Loucy (cell line): ENCODE measurements at regions not wholly inside any gene's neighbourhood (a gene's known extent, or its start where the extent isn't known, plus 50 kb on each side); places are given as distances from the start of the nearest gene placed in this dataset.

Experiments
- H2AFZ ChIP-seq: fragments of 200-600 bp; sonication (generic); 2 replicates; pipeline ENCODE4 v1.6.0; 2016; ENCODE audit warnings: antibody characterized with exemption, mild to moderate bottlenecking, low read length, moderate library complexity
- H3F3A ChIP-seq: fragments of 200-600 bp; 2 replicates; pipeline ENCODE4 v1.6.0; 2016; ENCODE audit warnings: antibody characterized with exemption, low read depth, mild to moderate bottlenecking
- H3K27me3 ChIP-seq: fragments of 200-600 bp; sonication (generic); 2 replicates; pipeline ENCODE4 v1.6.1; 2014; ENCODE audit warnings: low read length, mild to moderate bottlenecking; ENCODE audit not compliant: insufficient read depth, poor library complexity, severe bottlenecking
- H3K36me3 ChIP-seq: fragments of 200-600 bp; sonication (generic); 2 replicates; pipeline ENCODE4 v1.6.1; 2016; ENCODE audit warnings: low read length; ENCODE audit not compliant: insufficient read depth
- H3K4me1 ChIP-seq: fragments of 200-600 bp; sonication (generic); 2 replicates; pipeline ENCODE4 v1.5.1; 2014; ENCODE audit warnings: low read length, mild to moderate bottlenecking; ENCODE audit not compliant: insufficient read depth, poor library complexity, severe bottlenecking
- H3K4me2 ChIP-seq: fragments of 200-600 bp; sonication (generic); 2 replicates; pipeline ENCODE4 v1.6.0; 2014; ENCODE audit warnings: antibody characterized with exemption, low read length, low read depth, mild to moderate bottlenecking; ENCODE audit not compliant: poor library complexity, severe bottlenecking
- H3K4me3 ChIP-seq: fragments of 200-600 bp; sonication (generic); 2 replicates; pipeline ENCODE4 v1.5.1; 2014; ENCODE audit warnings: low read length, mild to moderate bottlenecking, mixed read lengths; ENCODE audit not compliant: poor library complexity, severe bottlenecking
- H3K79me2 ChIP-seq: fragments of 200-600 bp; sonication (generic); 2 replicates; pipeline ENCODE4 v1.6.1; 2014; ENCODE audit warnings: low read length; ENCODE audit not compliant: insufficient read depth
- H3K9ac ChIP-seq: fragments of 200-600 bp; sonication (generic); 2 replicates; pipeline ENCODE4 v1.6.0; 2014; ENCODE audit warnings: mild to moderate bottlenecking, low read depth, low read length, moderate library complexity; ENCODE audit not compliant: poor library complexity, severe bottlenecking
- H3K9me2 ChIP-seq: fragments of 200-600 bp; sonication (generic); replicated peaks from 2 replicates; pipeline ENCODE4 v1.6.1; 2016; ENCODE audit warnings: low read depth, low read length, mixed read lengths
- H3K9me3 ChIP-seq: fragments of 200-600 bp; sonication (generic); 2 replicates; pipeline ENCODE4 v1.6.1; 2014; ENCODE audit warnings: mild to moderate bottlenecking, antibody characterized with exemption, low read length, low read depth; ENCODE audit not compliant: insufficient read depth
- H4K20me1 ChIP-seq: fragments of 200-600 bp; sonication (generic); 2 replicates; pipeline ENCODE4 v1.6.0; 2014; ENCODE audit warnings: antibody characterized with exemption, low read length, mild to moderate bottlenecking; ENCODE audit not compliant: insufficient read depth, poor library complexity, severe bottlenecking
- EZH2phosphoT487 ChIP-seq: fragments of 200-600 bp; IDR thresholded peaks from 2 replicates; pipeline ENCODE4 v1.6.1; 2018; ENCODE audit warnings: antibody characterized with exemption, mild to moderate bottlenecking, moderate library complexity, borderline replicate concordance
- TF ChIP-seq, protein P1 (sequence below): fragments of 200-600 bp; sonication (generic); conservative IDR thresholded peaks from 2 replicates; pipeline ENCODE4 v1.5.1; 2014; ENCODE audit warnings: mild to moderate bottlenecking, antibody characterized with exemption, low read length

DNA sequence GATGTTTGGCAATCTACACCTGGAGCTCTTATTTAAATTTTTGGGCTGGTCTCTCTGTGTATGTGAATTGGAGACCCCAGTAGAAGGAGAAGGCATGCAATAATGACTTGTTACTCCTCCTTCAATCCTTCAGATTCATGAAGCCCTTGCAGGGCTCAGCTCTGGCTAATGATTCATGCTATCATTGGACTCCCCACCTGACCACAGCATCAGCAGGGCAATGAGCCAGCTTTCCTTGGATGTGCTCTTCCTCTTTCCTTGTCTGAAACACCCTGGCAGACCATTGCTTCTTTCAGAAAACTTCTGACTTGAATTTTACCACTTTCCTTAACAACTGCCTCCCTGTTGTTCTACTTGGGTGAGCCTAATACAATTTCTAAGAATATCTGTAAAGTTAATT lies 1019.2 kb downstream of the AACS start:
- Histone ChIP-seq H3K36me3 (no peaks in the 10 kb centered on the region), H3K4me3 (no peak overlapping the region), H3K4me1 (no peaks in the 10 kb centered on the region), H3F3A (no peaks in the 10 kb centered on the region), H3K27me3 (no peaks in the 10 kb centered on the region), H4K20me1 (no peaks in the 10 kb centered on the region), H3K4me2 (no peak overlapping the region), H3K9me2 (no peaks in the 10 kb centered on the region), H3K9ac (no peak overlapping the region), H3K79me2 (no peaks in the 10 kb centered on the region), H3K9me3 (no peaks in the 10 kb centered on the region), H2AFZ (no peak overlapping the region)
- TF ChIP-seq, protein P1, sequence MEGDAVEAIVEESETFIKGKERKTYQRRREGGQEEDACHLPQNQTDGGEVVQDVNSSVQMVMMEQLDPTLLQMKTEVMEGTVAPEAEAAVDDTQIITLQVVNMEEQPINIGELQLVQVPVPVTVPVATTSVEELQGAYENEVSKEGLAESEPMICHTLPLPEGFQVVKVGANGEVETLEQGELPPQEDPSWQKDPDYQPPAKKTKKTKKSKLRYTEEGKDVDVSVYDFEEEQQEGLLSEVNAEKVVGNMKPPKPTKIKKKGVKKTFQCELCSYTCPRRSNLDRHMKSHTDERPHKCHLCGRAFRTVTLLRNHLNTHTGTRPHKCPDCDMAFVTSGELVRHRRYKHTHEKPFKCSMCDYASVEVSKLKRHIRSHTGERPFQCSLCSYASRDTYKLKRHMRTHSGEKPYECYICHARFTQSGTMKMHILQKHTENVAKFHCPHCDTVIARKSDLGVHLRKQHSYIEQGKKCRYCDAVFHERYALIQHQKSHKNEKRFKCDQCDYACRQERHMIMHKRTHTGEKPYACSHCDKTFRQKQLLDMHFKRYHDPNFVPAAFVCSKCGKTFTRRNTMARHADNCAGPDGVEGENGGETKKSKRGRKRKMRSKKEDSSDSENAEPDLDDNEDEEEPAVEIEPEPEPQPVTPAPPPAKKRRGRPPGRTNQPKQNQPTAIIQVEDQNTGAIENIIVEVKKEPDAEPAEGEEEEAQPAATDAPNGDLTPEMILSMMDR: no peak
- no peak for TF ChIP-seq EZH2phosphoT487

GRCh38 chr12:126086242-126086641 lies 1021.0 kb downstream of the AACS start:
- Histone ChIP-seq H3K9ac (no peak overlapping the region), H3K4me1 (no peaks in the 10 kb centered on the region), H3K9me2 (no peaks in the 10 kb centered on the region), H3K4me2 (no peak overlapping the region), H3K27me3 (no peaks in the 10 kb centered on the region), H2AFZ (no peak overlapping the region), H3F3A (no peaks in the 10 kb centered on the region), H3K4me3 (no peak overlapping the region), H3K79me2 (no peaks in the 10 kb centered on the region), H3K36me3 (no peaks in the 10 kb centered on the region), H3K9me3 (no peaks in the 10 kb centered on the region), H4K20me1 (no peaks in the 10 kb centered on the region)
- TF ChIP-seq, protein P1: no peak
- no peak for TF ChIP-seq EZH2phosphoT487

GRCh38 chr12:126087692-126088091 lies 1022.5 kb downstream of the AACS start:
- Histone ChIP-seq H3K9me2 (no peaks in the 10 kb centered on the region), H3K4me1 (no peaks in the 10 kb centered on the region), H3F3A (no peaks in the 10 kb centered on the region), H2AFZ (no peak overlapping the region), H3K9ac (no peak overlapping the region), H3K9me3 (no peaks in the 10 kb centered on the region; the same call in 1 of the 2 replicates), H3K4me3 (no peak overlapping the region), H3K4me2 (no peak overlapping the region), H3K36me3 (no peaks in the 10 kb centered on the region), H3K79me2 (no peaks in the 10 kb centered on the region), H4K20me1 (no peaks in the 10 kb centered on the region), H3K27me3 (no peaks in the 10 kb centered on the region)
- TF ChIP-seq, protein P1: no peak
- no peak for TF ChIP-seq EZH2phosphoT487
